ENCODE measurements at regions not wholly inside any gene's neighbourhood (a gene's known extent, or its start where the extent isn't known, plus 50 kb on each side); places are given as distances from the start of the nearest gene placed in this dataset.

- TF ChIP-seq CTCF (IDR thresholded peaks at IDR 0.05) (no peak), POLR2AphosphoS5 (IDR thresholded peaks at IDR 0.05) (no peak)
Measured at GRCh38 chr7:98049034-98049433, 57.6 kb upstream of the LMTK2 start.
